HG03108 (cell line): ENCODE measurements at regions not wholly inside any gene's neighbourhood (a gene's known extent, or its start where the extent isn't known, plus 50 kb on each side); places are given as distances from the start of the nearest gene placed in this dataset.
"Not testable (repeated sequence)": the region's sequence is repeated elsewhere in the genome, so short reads cannot be mapped to it uniquely, and the experiment has no call there.

Source experiments
- ATAC-seq: cut with Tn5 transposase; IDR thresholded peaks from one replicate; pipeline ENCODE4 v1.9.1; 2021; ENCODE audit warnings: moderate library complexity; ENCODE audit not compliant: unreplicated experiment

DNA sequence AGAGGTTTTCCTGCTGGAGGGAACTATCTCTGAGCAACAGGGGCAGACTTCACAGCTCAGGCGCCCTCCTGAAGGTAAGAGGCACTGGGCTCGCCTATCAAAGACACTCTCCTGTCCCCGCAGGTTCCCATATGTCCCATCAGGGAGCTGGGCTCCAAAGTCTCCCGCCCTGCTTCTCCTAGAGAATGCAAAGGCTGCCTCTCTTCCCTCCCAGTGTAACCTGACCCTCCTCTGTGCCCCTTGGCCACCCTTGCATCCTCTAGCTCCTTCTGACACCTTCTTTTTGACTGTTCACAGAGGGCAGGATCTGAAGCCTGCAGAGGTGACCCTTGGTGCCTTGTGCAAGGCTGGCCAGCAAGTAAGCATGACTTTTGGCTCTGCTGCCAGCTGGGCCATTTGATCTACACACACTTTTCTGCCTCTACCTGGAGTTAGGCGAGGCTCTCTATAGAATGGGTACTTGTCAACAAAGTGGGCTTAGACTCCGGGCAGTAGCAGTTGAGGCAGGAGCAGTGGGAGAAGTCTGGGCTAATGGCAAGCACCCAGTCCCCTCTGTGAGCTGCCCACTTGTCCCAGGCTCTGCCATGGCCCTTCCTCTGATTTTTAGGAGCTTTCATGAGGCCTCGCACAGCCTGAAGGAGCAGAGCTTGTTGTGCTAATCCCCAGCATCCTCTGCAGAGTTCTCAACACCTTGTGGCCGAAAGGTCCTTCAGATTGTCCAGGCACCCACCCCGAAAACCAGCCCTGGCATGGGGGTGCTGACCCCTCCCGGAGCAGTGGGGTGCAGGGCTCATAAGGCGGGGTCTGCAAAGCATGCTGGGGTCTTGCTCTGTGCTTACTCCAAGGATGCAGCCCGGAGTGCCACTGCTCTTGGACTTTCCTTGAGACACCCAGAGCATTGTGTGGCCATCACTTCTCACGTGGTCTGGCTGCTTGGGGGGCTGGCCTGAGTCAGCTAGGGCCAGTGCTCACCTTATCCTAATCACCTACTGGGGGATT lies 122.9 kb downstream of the METRNL start:
- no peak for ATAC-seq

DNA sequence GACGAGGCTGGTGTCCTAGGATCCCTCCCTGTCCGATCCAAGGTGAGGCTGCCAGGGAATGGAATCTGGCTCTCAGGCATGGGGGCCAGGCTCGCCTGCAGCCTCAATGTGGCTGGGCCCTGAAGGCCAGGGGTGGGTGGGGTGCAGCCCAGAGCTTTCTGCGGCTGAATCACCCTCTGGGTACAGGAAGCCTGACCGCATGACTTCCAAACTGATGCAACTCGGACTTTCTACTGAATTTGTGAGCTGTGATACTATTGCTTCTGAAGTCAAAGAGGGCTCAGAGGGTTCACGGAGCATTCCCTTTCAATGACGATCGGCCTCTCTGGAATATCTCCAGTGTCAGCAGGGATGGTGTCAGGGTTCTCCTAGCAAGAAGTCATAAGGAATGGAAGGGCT lies 123.7 kb downstream of the METRNL start:
- ATAC-seq: no peak

DNA sequence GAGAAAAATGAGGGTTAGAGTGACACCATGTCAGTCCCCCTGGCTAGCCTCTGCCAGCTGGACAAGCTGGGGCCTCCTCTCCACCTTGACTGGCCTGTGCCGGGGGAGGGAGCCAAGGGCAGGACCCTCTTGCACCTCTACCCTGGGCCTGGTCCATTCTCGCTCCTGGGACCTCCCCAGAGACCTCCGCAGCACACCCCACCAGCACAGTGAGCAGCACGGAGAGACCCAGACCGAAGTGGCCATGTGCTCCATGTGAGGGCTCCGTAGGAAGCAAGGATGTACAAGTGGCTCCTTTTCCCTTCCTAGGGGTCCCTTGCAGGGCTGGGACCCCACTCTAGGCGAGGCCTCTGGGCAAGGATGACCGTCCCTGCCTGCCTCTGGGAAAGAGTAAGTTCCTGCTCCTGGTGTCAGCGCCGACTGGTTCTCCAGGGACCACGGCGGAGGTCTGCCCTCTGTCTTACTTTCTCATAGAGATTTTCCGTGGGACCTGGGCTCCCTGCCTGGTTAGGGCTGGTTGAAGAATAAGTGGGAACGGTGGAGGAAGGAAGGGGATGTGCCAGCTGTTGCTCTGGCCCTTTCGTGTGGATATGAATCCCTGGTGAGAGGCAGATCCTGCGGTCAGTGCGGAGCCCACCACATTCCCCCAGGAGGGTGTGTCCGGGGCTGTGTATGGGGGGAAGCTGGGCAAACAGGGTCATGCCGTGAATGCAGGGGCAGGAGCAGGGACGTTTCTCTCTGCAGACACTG lies 124.2 kb downstream of the METRNL start:
- ATAC-seq: no peak

DNA sequence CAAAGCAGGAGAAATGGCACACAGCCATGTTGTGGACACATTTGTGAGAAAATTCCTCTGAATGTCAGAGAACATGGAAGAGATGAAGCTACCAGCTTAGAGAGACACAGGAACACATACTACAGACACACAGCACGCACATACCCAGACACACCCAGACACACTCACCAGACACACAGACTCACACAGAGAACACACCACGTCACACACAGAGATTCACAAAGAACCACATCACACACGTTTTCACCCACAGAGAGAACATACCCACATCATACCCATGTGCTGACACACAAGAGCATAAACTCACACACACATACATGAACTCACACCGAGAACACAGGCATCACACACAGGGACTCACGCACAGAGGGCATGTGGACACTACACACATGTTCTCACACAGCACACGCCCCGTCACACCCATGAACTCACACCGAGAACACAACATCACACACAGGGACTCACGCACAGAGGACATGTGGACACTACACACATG lies 124.9 kb downstream of the METRNL start:
- no peak for ATAC-seq

DNA sequence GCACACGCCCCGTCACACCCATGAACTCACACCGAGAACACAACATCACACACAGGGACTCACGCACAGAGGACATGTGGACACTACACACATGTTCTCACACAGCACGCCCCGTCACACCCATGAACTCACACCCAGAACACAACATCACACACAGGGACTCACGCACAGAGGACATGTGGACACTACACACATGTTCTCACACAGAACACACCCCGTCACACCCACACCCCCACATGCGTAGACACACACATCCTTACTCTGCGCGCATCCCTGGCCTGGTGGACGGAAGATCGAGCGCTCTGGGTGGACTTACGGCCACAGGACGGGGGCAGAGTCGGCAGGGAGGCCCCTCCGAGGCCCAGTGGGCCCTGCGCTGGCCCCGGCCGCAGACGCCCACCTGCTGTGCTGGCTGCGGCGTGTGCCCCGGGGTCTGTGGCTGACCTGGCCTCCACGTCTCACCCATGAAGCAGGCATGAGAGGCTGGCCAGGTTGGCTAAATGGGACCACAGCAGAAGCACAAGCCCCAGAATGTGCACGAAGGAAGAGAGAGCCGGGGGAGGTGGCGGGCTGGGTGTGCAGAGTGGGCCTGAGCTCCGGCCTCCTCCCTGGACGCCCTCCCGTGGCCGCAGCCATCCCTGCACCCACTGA lies 125.5 kb downstream of the METRNL start:
- not testable (repeated sequence) for ATAC-seq

DNA sequence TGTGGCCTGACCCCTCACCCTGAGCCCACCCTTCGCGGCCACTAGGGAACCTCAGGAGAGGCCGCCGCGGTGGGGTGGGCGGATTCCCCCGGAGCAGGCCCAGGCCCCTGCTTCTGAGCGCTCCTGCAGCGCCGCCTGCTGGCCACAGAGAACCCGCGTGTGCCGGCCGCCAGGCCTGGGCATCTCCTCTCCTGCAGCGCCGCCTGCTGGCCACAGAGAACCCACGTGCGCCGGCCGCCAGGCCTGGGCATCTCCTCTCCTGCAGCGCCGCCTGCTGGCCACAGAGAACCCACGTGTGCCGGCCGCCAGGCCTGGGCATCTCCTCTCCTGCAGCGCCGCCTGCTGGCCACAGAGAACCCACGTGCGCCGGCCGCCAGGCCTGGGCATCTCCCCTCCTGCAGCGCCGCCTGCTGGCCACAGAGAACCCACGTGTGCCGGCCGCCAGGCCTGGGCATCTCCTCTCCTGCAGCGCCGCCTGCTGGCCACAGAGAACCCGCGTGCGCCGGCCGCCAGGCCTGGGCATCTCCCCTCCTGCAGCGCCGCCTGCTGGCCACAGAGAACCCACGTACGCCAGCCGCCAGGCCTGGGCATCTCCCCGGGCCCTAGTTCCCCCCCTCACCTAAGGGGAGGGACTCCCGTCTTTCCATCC lies 126.1 kb downstream of the METRNL start:
- ATAC-seq: not testable (repeated sequence)

DNA sequence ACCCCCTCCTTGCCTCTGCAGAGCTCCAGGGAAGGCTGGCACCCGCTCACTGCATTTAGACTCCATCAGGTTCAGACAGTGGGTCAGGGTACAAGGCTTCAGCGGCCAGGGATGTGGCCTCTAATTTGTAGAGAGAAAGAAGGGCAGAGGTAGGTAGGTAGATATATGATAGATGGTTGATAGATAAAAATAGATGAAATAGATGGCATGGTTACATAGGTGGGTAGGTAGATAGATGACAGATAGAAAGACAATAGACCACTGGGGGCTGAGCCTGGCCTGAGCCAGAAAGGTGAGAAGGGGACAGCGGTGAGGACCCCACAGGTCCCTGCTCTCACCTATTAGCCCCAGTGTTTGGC lies 126.6 kb downstream of the METRNL start:
- ATAC-seq: not testable (repeated sequence)

DNA sequence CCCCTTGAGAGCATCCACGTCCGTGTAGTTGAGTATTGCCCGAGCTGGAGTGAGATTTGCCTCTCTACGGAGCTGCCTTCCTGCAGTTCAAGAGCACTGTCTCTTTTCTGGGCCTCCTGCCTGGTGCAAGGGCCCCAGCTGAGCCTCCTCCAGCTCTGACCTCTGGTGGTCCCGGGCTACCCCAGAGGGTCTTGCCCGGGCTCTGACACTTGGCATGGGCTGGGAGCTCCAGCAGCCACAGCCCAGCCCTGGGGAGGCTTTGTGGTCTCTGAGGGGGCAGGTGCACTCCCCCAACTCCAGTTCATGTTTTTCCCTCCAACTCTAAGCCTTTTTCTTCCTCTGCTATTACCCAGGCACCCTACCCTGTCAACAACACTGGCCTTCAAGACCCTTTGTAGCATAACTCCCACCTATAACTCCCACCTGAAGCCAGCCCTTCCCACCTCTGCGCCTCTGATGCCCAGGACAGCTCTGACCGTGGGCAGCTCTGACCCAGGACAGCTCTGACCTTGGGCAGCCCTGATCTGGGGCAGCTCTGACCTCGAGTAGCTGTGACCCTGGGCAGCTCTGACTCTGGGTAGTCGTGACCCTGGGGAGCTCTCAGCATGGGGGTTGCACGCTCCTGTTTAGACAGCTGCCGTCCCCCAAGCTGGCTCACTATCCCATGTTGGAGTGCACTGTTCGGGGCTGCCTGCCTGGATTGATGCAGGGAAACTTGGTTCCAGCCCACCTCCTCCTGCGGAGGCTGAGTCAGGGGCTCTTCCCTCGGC lies 127.6 kb downstream of the METRNL start:
- not testable (repeated sequence) for ATAC-seq

DNA sequence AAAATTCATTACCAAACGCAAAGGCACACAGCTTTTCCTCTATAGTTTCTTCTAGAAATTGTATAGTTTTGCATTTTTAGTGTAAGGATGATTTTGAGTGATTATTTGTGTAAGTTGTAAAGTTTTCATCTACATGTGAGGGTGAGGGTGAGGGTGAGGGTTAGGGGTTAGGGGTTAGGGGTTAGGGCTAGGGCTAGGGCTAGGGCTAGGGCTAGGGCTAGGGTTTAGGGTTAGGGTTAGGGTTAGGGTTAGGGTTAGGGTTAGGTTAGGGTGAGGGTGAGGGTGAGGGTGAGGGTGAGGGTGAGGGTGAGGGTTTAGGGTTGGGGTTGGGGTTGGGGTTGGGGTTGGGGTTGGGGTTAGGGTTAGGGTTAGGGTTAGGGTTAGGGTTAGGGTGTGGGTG lies 167.6 kb downstream of the METRNL start:
- ATAC-seq: not testable (repeated sequence)
